Activated CD4-positive, CD25-positive, alpha-beta regulatory T cell treated with anti-CD3 and anti-CD28 coated beads, Interleukin-2, amount 50 U/mL, for 72 hours (primary cell): ENCODE measurements at regions not wholly inside any gene's neighbourhood (a gene's known extent, or its start where the extent isn't known, plus 50 kb on each side); places are given as distances from the start of the nearest gene placed in this dataset.

ENCODE experiments used
- DNase-seq: peaks from one replicate; pipeline ENCODE4 v3.0.0; 2021

GRCh38 chr12:92089559-92089958 is 56.1 kb downstream of the BTG1 start:
- no peak for DNase-seq

- no peak for DNase-seq
Observed at GRCh38 chr12:92088805-92089204, 56.8 kb downstream of the BTG1 start.

GRCh38 chr12:92085736-92086040 is 60.0 kb downstream of the BTG1 start:
- no peak for DNase-seq

GRCh38 chr12:92085040-92085735 is 60.5 kb downstream of the BTG1 start:
- DNase-seq, result no peak

GRCh38 chr12:92080911-92081285 is 64.7 kb downstream of the BTG1 start:
- DNase-seq, result no peak

- DNase-seq, result no peak
Observed at GRCh38 chr12:92079054-92079385, 66.6 kb downstream of the BTG1 start.

- no peak for DNase-seq
Observed at GRCh38 chr12:92078167-92079053, 67.2 kb downstream of the BTG1 start.

- DNase-seq, result no peak
Observed at GRCh38 chr12:92077530-92077929, 68.1 kb downstream of the BTG1 start.

GRCh38 chr12:92076101-92076500 is 69.5 kb downstream of the BTG1 start:
- DNase-seq, result no peak

- DNase-seq, result no peak
Observed at GRCh38 chr12:92075425-92075914, 70.2 kb downstream of the BTG1 start.

GRCh38 chr12:92074889-92075288 is 70.8 kb downstream of the BTG1 start:
- DNase-seq, result no peak

- no peak for DNase-seq
Observed at GRCh38 chr12:92073094-92073493, 72.6 kb downstream of the BTG1 start.

GRCh38 chr12:92072112-92072511 is 73.5 kb downstream of the BTG1 start:
- DNase-seq, result no peak

GRCh38 chr12:92070864-92071445 is 74.7 kb downstream of the BTG1 start:
- DNase-seq, result no peak

- no peak for DNase-seq
Observed at GRCh38 chr12:92070054-92070863, 75.4 kb downstream of the BTG1 start.

GRCh38 chr12:92068459-92068858 is 77.2 kb downstream of the BTG1 start:
- no peak for DNase-seq

GRCh38 chr12:92065639-92066038 is 80.0 kb downstream of the BTG1 start:
- no peak for DNase-seq

- peak; percentile 48 for DNase-seq
Observed at GRCh38 chr12:92065018-92065499, 80.6 kb downstream of the BTG1 start.

GRCh38 chr12:92064422-92064821 is 81.2 kb downstream of the BTG1 start:
- DNase-seq, result no peak

GRCh38 chr12:92063641-92064040 is 82.0 kb downstream of the BTG1 start:
- no peak for DNase-seq

- DNase-seq, result no peak
Observed at GRCh38 chr12:92062539-92063493, 82.8 kb downstream of the BTG1 start.

- DNase-seq, result no peak
Observed at GRCh38 chr12:92061061-92061460, 84.6 kb downstream of the BTG1 start.
